ENCODE measurements at regions not wholly inside any gene's neighbourhood (a gene's known extent, or its start where the extent isn't known, plus 50 kb on each side); places are given as distances from the start of the nearest gene placed in this dataset.

GRCh38 chr7:10657201-10657600, 316.5 kb upstream of the PHF14 start:
- no peak for TF ChIP-seq EP300 (IDR thresholded peaks at IDR 0.05)
- no peak for TF ChIP-seq POLR2A (IDR thresholded peaks at IDR 0.05)
- TF ChIP-seq CTCF (IDR thresholded peaks at IDR 0.05): no peak
- no peak for TF ChIP-seq POLR2AphosphoS5 (IDR thresholded peaks at IDR 0.05)

GRCh38 chr7:10657837-10658236, 315.8 kb upstream of the PHF14 start:
- DNase-seq: no peak
- Histone ChIP-seq H3K36me3 (no peaks in the 10 kb centered on the region), H3K9me3 (no peaks in the 10 kb centered on the region), H3K27me3 (no peaks in the 10 kb centered on the region), H3K4me3 (no peak overlapping the region), H3K4me1 (no peaks in the 10 kb centered on the region), H3K27ac (no peak overlapping the region)
- intact Hi-C loops (cut with DNase I; ENCODE audit: low total_unique reads): no loop called here
- TF ChIP-seq EP300 (IDR thresholded peaks at IDR 0.05): no peak
- no peak for TF ChIP-seq POLR2A (IDR thresholded peaks at IDR 0.05)
- TF ChIP-seq POLR2AphosphoS5 (IDR thresholded peaks at IDR 0.05): no peak
- TF ChIP-seq CTCF (IDR thresholded peaks at IDR 0.05): no peak

More at GRCh38 chr7:10657201-10657600, 316.5 kb upstream of the PHF14 start:
- intact Hi-C loops (cut with DNase I; ENCODE audit: low total_unique reads): no loop called here
- Histone ChIP-seq H3K27ac (no peak overlapping the region), H3K27me3 (no peaks in the 10 kb centered on the region), H3K9me3 (no peaks in the 10 kb centered on the region), H3K4me3 (no peak overlapping the region), H3K4me1 (no peaks in the 10 kb centered on the region), H3K36me3 (no peaks in the 10 kb centered on the region)
- 23 to 65% (median 57%) methylated on average over 1 of the region's 1 CpG for WGBS, 5 donors
- DNase-seq: no peak

- Histone ChIP-seq H3K27me3 (no peaks in the 10 kb centered on the region), H3K36me3 (no peaks in the 10 kb centered on the region), H3K4me3 (no peak overlapping the region), H3K4me1 (no peaks in the 10 kb centered on the region), H3K27ac (no peak overlapping the region), H3K9me3 (no peaks in the 10 kb centered on the region)
- no peak for TF ChIP-seq POLR2AphosphoS5 (IDR thresholded peaks at IDR 0.05)
- 32 to 46% (median 41%) methylated on average over 1 of the region's 1 CpG for WGBS, 5 donors
- intact Hi-C loops (cut with DNase I; ENCODE audit: low total_unique reads): no loop called here
- DNase-seq: no peak
Measured at GRCh38 chr7:10662491-10662890, 311.2 kb upstream of the PHF14 start.

- Histone ChIP-seq H3K27me3 (no peaks in the 10 kb centered on the region), H3K9me3 (no peaks in the 10 kb centered on the region), H3K4me3 (no peak overlapping the region), H3K4me1 (no peaks in the 10 kb centered on the region), H3K27ac (no peak overlapping the region), H3K36me3 (no peaks in the 10 kb centered on the region)
- WGBS, 5 donors: 61 to 73% (median 72%) methylated on average over 5 of the region's 5 CpGs
- no peak for DNase-seq
- TF ChIP-seq CTCF (IDR thresholded peaks at IDR 0.05) (no peak), POLR2AphosphoS5 (IDR thresholded peaks at IDR 0.05) (no peak), POLR2A (IDR thresholded peaks at IDR 0.05) (no peak), EP300 (IDR thresholded peaks at IDR 0.05) (no peak)
- intact Hi-C loops (cut with DNase I; ENCODE audit: low total_unique reads): no loop called here
Measured at GRCh38 chr7:10662982-10663884, 310.4 kb upstream of the PHF14 start.

- intact Hi-C loops (cut with DNase I; ENCODE audit: low total_unique reads): no loop called here
Measured at GRCh38 chr7:10672186-10672585, 301.5 kb upstream of the PHF14 start.

More at GRCh38 chr7:10672186-10672585, 301.5 kb upstream of the PHF14 start:
- Histone ChIP-seq H3K4me3 (no peak overlapping the region), H3K36me3 (no peaks in the 10 kb centered on the region), H3K4me1 (no peaks in the 10 kb centered on the region), H3K9me3 (peaks cover 0 to 15% (median 8%) of the 10 kb centered on the region in 4 donors), H3K27ac (no peak overlapping the region), H3K27me3 (no peaks in the 10 kb centered on the region)
- DNase-seq: no peak
- 62 to 75% (median 65%) methylated on average over 5 of the region's 5 CpGs for WGBS, 5 donors
- TF ChIP-seq POLR2AphosphoS5 (IDR thresholded peaks at IDR 0.05) (no peak), POLR2A (IDR thresholded peaks at IDR 0.05) (no peak), EP300 (IDR thresholded peaks at IDR 0.05) (no peak), CTCF (IDR thresholded peaks at IDR 0.05) (no peak)
